MCF 10A (cell line): ENCODE measurements at regions not wholly inside any gene's neighbourhood (a gene's known extent, or its start where the extent isn't known, plus 50 kb on each side); places are given as distances from the start of the nearest gene placed in this dataset.

ENCODE experiments used
- BruUV-seq: library from RNA; stranded (reverse); fragments of 400-500 nt; replicated peaks from 2 replicates; lab custom pipeline; 2021; lab: Mats Ljungman, UMichigan
- CTCF ChIA-PET: fragments of 300-600 bp; sonication (Branson Sonifier 250); formaldehyde crosslinking; extraction: SDS; loops from one replicate; lab custom pipeline; 2021; ENCODE audit warnings: antibody characterized with exemption, inconsistent platforms; lab: Yijun Ruan, JAX
- POLR2A ChIA-PET: fragments of 300-600, 350-650 bp; sonication (Branson Sonifier 250); formaldehyde crosslinking; extraction: SDS; loops from one replicate; lab custom pipeline; 2020; ENCODE audit warnings: antibody characterized with exemption, inconsistent platforms; lab: Yijun Ruan, JAX
- DNase-seq: peaks from one replicate; pipeline ENCODE4 v3.0.0-alpha.2; 2018; ENCODE audit not compliant: unreplicated experiment
- H3K27ac Mint-ChIP-seq: one replicate; pipeline ENCODE4 v1.8.0; 2022; ENCODE audit warnings: mild to moderate bottlenecking, low read depth, mixed read lengths; ENCODE audit not compliant: unreplicated experiment
- H3K27me3 Mint-ChIP-seq: one replicate; pipeline ENCODE4 v1.8.0; 2022; ENCODE audit warnings: mixed read lengths; ENCODE audit not compliant: insufficient read depth, unreplicated experiment
- H3K36me3 Mint-ChIP-seq: one replicate; pipeline ENCODE4 v1.8.0; 2022; ENCODE audit warnings: mild to moderate bottlenecking, moderate library complexity, mixed read lengths; ENCODE audit not compliant: insufficient read depth, unreplicated experiment
- H3K4me1 Mint-ChIP-seq: one replicate; pipeline ENCODE4 v1.8.0; 2022; ENCODE audit warnings: mixed read lengths; ENCODE audit not compliant: insufficient read depth, unreplicated experiment
- H3K4me3 Mint-ChIP-seq: one replicate; pipeline ENCODE4 v1.8.0; 2022; ENCODE audit warnings: mild to moderate bottlenecking, moderate library complexity, mixed read lengths; ENCODE audit not compliant: unreplicated experiment
- H3K9me3 Mint-ChIP-seq: one replicate; pipeline ENCODE4 v1.8.0; 2022; ENCODE audit warnings: mixed read lengths; ENCODE audit not compliant: unreplicated experiment
- intact Hi-C: fragments of 100-400 bp; cut with micrococcal nuclease; formaldehyde crosslinking; loops from 2 replicates; pipeline ENCODE4 v1.14.1; 2022
- TF ChIP-seq, protein P1 (sequence below): fragments of 200-600 bp; IDR thresholded peaks from one replicate; pipeline ENCODE4 v1.8.0; 2022; ENCODE audit warnings: antibody characterized with exemption, mild to moderate bottlenecking; ENCODE audit not compliant: unreplicated experiment

- TF ChIP-seq, protein P1, sequence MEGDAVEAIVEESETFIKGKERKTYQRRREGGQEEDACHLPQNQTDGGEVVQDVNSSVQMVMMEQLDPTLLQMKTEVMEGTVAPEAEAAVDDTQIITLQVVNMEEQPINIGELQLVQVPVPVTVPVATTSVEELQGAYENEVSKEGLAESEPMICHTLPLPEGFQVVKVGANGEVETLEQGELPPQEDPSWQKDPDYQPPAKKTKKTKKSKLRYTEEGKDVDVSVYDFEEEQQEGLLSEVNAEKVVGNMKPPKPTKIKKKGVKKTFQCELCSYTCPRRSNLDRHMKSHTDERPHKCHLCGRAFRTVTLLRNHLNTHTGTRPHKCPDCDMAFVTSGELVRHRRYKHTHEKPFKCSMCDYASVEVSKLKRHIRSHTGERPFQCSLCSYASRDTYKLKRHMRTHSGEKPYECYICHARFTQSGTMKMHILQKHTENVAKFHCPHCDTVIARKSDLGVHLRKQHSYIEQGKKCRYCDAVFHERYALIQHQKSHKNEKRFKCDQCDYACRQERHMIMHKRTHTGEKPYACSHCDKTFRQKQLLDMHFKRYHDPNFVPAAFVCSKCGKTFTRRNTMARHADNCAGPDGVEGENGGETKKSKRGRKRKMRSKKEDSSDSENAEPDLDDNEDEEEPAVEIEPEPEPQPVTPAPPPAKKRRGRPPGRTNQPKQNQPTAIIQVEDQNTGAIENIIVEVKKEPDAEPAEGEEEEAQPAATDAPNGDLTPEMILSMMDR = no peak
- no peak overlapping the region for H3K27ac Mint-ChIP-seq
- H3K4me3 Mint-ChIP-seq = no peak overlapping the region
- no peak for DNase-seq
- no peaks in the 10 kb centered on the region for H3K9me3 Mint-ChIP-seq
- ChIA-PET CTCF (interaction anchor here (0.5 to 6.8 kb wide), 7 partner anchors 7 to 743 kb away, joined by 3 to 35 read pairs (median 4); no protein-coding TSS in a partner anchor), POLR2A (no interaction called here)
- no peaks in the 10 kb centered on the region for H3K36me3 Mint-ChIP-seq
- peaks cover 5% of the 10 kb centered on the region for H3K4me1 Mint-ChIP-seq
- H3K27me3 Mint-ChIP-seq = peaks cover 69% of the 10 kb centered on the region
- no TSS peak for BruUV-seq
- intact Hi-C loops = no loop called here
Measured at GRCh38 chr9:27722866-27723265, 149.6 kb upstream of the C9orf72 start.

DNA sequence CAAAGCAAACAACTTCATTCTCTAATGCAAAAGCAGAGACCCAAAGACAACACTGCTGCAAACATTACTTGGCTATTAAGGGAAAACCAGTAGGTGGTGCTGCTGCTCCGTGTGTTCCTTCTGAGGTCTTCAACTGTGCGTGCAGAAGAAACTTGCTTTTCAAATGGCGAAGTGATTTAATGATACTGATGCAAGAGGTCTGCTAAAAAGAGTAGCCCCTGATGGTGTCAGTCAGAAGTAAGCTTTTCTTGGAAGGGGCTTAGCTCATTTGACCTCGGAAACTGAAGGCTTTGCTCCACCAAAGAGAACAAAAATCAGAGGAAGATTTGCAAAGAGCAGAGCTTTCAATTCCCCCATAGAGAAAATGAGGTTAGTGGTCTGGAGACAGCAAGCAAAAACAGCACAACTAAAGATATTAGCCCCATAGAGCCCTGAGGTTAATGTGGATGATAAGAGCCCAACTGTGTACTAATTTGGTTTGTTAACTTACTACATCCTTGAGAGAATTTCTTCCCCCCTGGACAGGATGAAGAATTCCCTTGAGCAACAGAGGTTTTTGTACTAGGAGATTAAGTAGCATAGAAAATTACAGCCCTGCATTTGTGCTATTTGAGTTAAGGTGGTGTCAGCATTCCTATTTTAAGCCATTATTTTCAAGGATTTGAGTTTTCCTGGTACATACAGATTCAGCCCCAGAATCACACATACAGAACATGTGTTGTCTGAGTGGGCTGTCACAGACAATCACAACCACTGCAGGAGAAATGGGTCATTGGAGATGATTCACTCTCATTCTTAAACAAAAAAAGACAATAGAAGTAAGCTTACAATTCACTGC, 153.2 kb upstream of the C9orf72 start:
- ChIA-PET POLR2A (interaction anchor here (1.2 kb wide), 1 partner anchor 347 kb away, joined by 5 read pairs; no protein-coding TSS in a partner anchor), CTCF (interaction anchor here (0.5 to 10.2 kb wide), 32 partner anchors 9 to 1485 kb away, joined by 3 to 179 read pairs (median 4); no protein-coding TSS in a partner anchor)
- H3K4me1 Mint-ChIP-seq = peaks cover 5% of the 10 kb centered on the region
- intact Hi-C loops = loop anchor here (1.0 to 5.0 kb wide), 6 partner anchors 162 to 1966 kb away; no protein-coding TSS in a partner anchor
- peak; percentile 80 for DNase-seq
- H3K9me3 Mint-ChIP-seq = no peaks in the 10 kb centered on the region
- TF ChIP-seq, protein P1 = peak; percentile 85
- BruUV-seq = no TSS peak
- peaks cover 59% of the 10 kb centered on the region for H3K27me3 Mint-ChIP-seq
- no peak overlapping the region for H3K27ac Mint-ChIP-seq
- no peaks in the 10 kb centered on the region for H3K36me3 Mint-ChIP-seq
- H3K4me3 Mint-ChIP-seq = no peak overlapping the region

DNA sequence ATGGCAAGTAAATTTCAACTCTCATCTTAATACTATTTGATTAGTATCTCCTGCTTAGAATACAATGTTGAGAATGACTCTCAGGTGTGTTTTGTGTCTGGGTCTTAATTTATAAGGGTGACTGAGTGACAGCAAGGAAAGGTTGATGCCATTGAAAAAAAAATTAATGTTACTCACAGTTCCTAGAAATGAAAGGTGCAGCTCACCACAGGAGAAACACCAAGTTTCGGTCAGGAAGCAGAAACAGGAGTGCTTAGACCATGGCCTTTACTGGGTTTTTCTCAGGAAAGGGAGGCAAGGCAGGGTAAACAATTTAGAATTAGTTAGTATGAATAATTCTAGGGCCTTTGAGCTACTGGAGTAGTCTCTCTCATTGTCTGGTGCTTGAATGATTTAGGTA, 159.2 kb upstream of the C9orf72 start:
- H3K4me3 Mint-ChIP-seq = no peak overlapping the region
- H3K36me3 Mint-ChIP-seq = no peaks in the 10 kb centered on the region
- peaks cover 11% of the 10 kb centered on the region for H3K9me3 Mint-ChIP-seq
- no peaks in the 10 kb centered on the region for H3K4me1 Mint-ChIP-seq
- no peak for DNase-seq
- BruUV-seq = no TSS peak
- peaks cover 79% of the 10 kb centered on the region for H3K27me3 Mint-ChIP-seq
- intact Hi-C loops = no loop called here
- TF ChIP-seq, protein P1 = no peak
- H3K27ac Mint-ChIP-seq = no peak overlapping the region
- ChIA-PET CTCF (interaction anchor here (10.2 kb wide), 1 partner anchor 340 kb away, joined by 179 read pairs; no protein-coding TSS in a partner anchor), POLR2A (no interaction called here)

GRCh38 chr9:27743490-27743889, 170.2 kb upstream of the C9orf72 start:
- Mint-ChIP-seq H3K27me3 (peaks cover 33% of the 10 kb centered on the region), H3K4me3 (no peak overlapping the region), H3K4me1 (no peaks in the 10 kb centered on the region), H3K27ac (no peak overlapping the region), H3K9me3 (no peaks in the 10 kb centered on the region), H3K36me3 (no peaks in the 10 kb centered on the region)
- no TSS peak for BruUV-seq
- no peak for DNase-seq
- CTCF ChIA-PET = interaction anchor here (0.5 to 1.9 kb wide), 7 partner anchors 14 to 797 kb away, joined by 3 to 7 read pairs (median 4); no protein-coding TSS in a partner anchor
- POLR2A ChIA-PET = interaction anchor here (0.7 kb wide), 2 partner anchors 40 to 165 kb away, joined by 3 read pairs; no protein-coding TSS in a partner anchor
- TF ChIP-seq, protein P1 = no peak
- intact Hi-C loops = no loop called here
